Stimulated activated CD8-positive, alpha-beta memory T cell treated with anti-CD3 and anti-CD28 coated beads, Interleukin-2, amount 100 ng/mL, for 48 hours (primary cell): ENCODE measurements at regions not wholly inside any gene's neighbourhood (a gene's known extent, or its start where the extent isn't known, plus 50 kb on each side); places are given as distances from the start of the nearest gene placed in this dataset.

Experiments used
- DNase-seq, 2 donors: peaks; one replicate each; pipeline ENCODE4 v3.0.0-alpha.2; 2020; ENCODE audit warnings: low read depth in 2 of 2

- no peak for DNase-seq
Observed at GRCh38 chr13:28545583-28546333, 50.8 kb upstream of the FLT1 start.
